Urinary bladder (tissue), 3 donors: ENCODE measurements at regions not wholly inside any gene's neighbourhood (a gene's known extent, or its start where the extent isn't known, plus 50 kb on each side); places are given as distances from the start of the nearest gene placed in this dataset.

Experiments used
- DNase-seq: peaks from one replicate; pipeline ENCODE4 v3.0.0-alpha.2; 2015; ENCODE audit errors: extremely low spot score
- H3K27ac ChIP-seq: one replicate; pipeline ENCODE4 v1.5.1; 2013; ENCODE audit warnings: low read depth, mild to moderate bottlenecking, moderate library complexity
- H3K36me3 ChIP-seq: one replicate; pipeline ENCODE4 v1.6.1; 2013; ENCODE audit warnings: mild to moderate bottlenecking, moderate library complexity; ENCODE audit not compliant: insufficient read depth
- H3K4me1 ChIP-seq: one replicate; pipeline ENCODE4 v1.6.1; 2013; ENCODE audit warnings: mild to moderate bottlenecking, moderate library complexity; ENCODE audit not compliant: insufficient read depth
- H3K4me3 ChIP-seq: one replicate; pipeline ENCODE4 v1.5.1; 2013; ENCODE audit warnings: low read depth, low read length
- WGBS: extraction: QIAGEN DNeasy Blood & Tissue Kit; methylation state at CpG from one replicate; pipeline ENCODE4 v1.1.7; 2013; 5-methylcytosine and 5-hydroxymethylcytosine counted together
- donor health status: healthy with polysubstance abuse.
- donor health status: healthy.

GRCh38 chr7:84264396-84264795, 69.8 kb upstream of the SEMA3A start:
- Histone ChIP-seq H3K4me1 (no peaks in the 10 kb centered on the region), H3K27ac (no peak overlapping the region), H3K36me3 (no peaks in the 10 kb centered on the region), H3K4me3 (no peak overlapping the region)
- WGBS = 48% methylated on average over 2 of the region's 2 CpGs
- DNase-seq = no peak

- Histone ChIP-seq H3K36me3 (no peaks in the 10 kb centered on the region), H3K4me1 (no peaks in the 10 kb centered on the region), H3K27ac (no peak overlapping the region), H3K4me3 (no peak overlapping the region)
- 91% methylated on average over 2 of the region's 2 CpGs for WGBS
- no peak for DNase-seq
Observed at GRCh38 chr7:84263106-84263505, 68.5 kb upstream of the SEMA3A start.

- no peaks in the 10 kb centered on the region for H3K4me1 ChIP-seq
- 94% methylated on average over 4 of the region's 4 CpGs for WGBS
- DNase-seq = no peak
- H3K4me3 ChIP-seq = no peak overlapping the region
- H3K36me3 ChIP-seq = no peaks in the 10 kb centered on the region
- H3K27ac ChIP-seq = no peak overlapping the region
Observed at GRCh38 chr7:84261509-84261908, 66.9 kb upstream of the SEMA3A start.

GRCh38 chr7:84258628-84259027, 64.0 kb upstream of the SEMA3A start:
- H3K27ac ChIP-seq = no peak overlapping the region
- H3K4me1 ChIP-seq = no peaks in the 10 kb centered on the region
- H3K4me3 ChIP-seq = no peak overlapping the region
- H3K36me3 ChIP-seq = no peaks in the 10 kb centered on the region
- no peak for DNase-seq

- no peak overlapping the region for H3K27ac ChIP-seq
- 30% methylated on average over 2 of the region's 2 CpGs for WGBS
- H3K4me3 ChIP-seq = no peak overlapping the region
- no peaks in the 10 kb centered on the region for H3K36me3 ChIP-seq
- H3K4me1 ChIP-seq = no peaks in the 10 kb centered on the region
- DNase-seq = no peak
Observed at GRCh38 chr7:84256571-84256971, 62.0 kb upstream of the SEMA3A start.

- DNase-seq = no peak
- H3K4me3 ChIP-seq = no peak overlapping the region
- H3K27ac ChIP-seq = no peak overlapping the region
- no peaks in the 10 kb centered on the region for H3K4me1 ChIP-seq
- 62% methylated on average over 3 of the region's 3 CpGs for WGBS
- H3K36me3 ChIP-seq = no peaks in the 10 kb centered on the region
Observed at GRCh38 chr7:84251277-84251781, 56.7 kb upstream of the SEMA3A start.

GRCh38 chr7:84250452-84250851, 55.9 kb upstream of the SEMA3A start:
- Histone ChIP-seq H3K36me3 (no peaks in the 10 kb centered on the region), H3K4me1 (no peaks in the 10 kb centered on the region), H3K4me3 (no peak overlapping the region), H3K27ac (no peak overlapping the region)
- no peak for DNase-seq

GRCh38 chr7:84249656-84250055, 55.1 kb upstream of the SEMA3A start:
- no peak for DNase-seq
- Histone ChIP-seq H3K27ac (no peak overlapping the region), H3K4me1 (no peaks in the 10 kb centered on the region), H3K4me3 (no peak overlapping the region), H3K36me3 (no peaks in the 10 kb centered on the region)
- WGBS = 70% methylated on average over 1 of the region's 1 CpG

GRCh38 chr7:84248843-84249242, 54.3 kb upstream of the SEMA3A start:
- Histone ChIP-seq H3K36me3 (no peaks in the 10 kb centered on the region), H3K27ac (no peak overlapping the region), H3K4me3 (no peak overlapping the region), H3K4me1 (no peaks in the 10 kb centered on the region)
- 76% methylated on average over 3 of the region's 3 CpGs for WGBS
- no peak for DNase-seq

- Histone ChIP-seq H3K27ac (no peak overlapping the region), H3K4me1 (no peaks in the 10 kb centered on the region), H3K4me3 (no peak overlapping the region), H3K36me3 (no peaks in the 10 kb centered on the region)
- no peak for DNase-seq
- WGBS = 29% methylated on average over 3 of the region's 3 CpGs
Observed at GRCh38 chr7:84248267-84248666, 53.7 kb upstream of the SEMA3A start.

- WGBS = 91% methylated on average over 1 of the region's 1 CpG
Observed at GRCh38 chr7:84247591-84247990, 53.0 kb upstream of the SEMA3A start.

GRCh38 chr7:84245835-84246234, 51.2 kb upstream of the SEMA3A start:
- Histone ChIP-seq H3K27ac (no peak overlapping the region), H3K4me1 (no peaks in the 10 kb centered on the region), H3K4me3 (no peak overlapping the region), H3K36me3 (no peaks in the 10 kb centered on the region)
- no peak for DNase-seq
- WGBS = 86% methylated on average over 5 of the region's 5 CpGs

More at GRCh38 chr7:84247591-84247990, 53.0 kb upstream of the SEMA3A start:
- H3K36me3 ChIP-seq = no peaks in the 10 kb centered on the region
- no peak overlapping the region for H3K4me3 ChIP-seq
- DNase-seq = no peak
- no peaks in the 10 kb centered on the region for H3K4me1 ChIP-seq
- no peak overlapping the region for H3K27ac ChIP-seq
